ENCODE measurements at regions not wholly inside any gene's neighbourhood (a gene's known extent, or its start where the extent isn't known, plus 50 kb on each side); places are given as distances from the start of the nearest gene placed in this dataset.
A peak's percentile ranks its signal among the peaks of the same experiment; 100 is the strongest.

- TF ChIP-seq EP300 (conservative IDR thresholded peaks at IDR 0.05; ENCODE audit: poor library complexity, severe bottlenecking) (no peak), REST (IDR thresholded peaks at IDR 0.05; ENCODE audit: borderline replicate concordance) (no peak), TAF1 (IDR thresholded peaks at IDR 0.05; ENCODE audit: low read depth) (no peak), MXI1 (conservative IDR thresholded peaks at IDR 0.05; ENCODE audit: poor library complexity, severe bottlenecking) (peak; percentile 14), SMC3 (conservative IDR thresholded peaks at IDR 0.05; ENCODE audit: poor library complexity) (peak; percentile 92), POLR2AphosphoS5 (IDR thresholded peaks at IDR 0.05) (no peak), RAD21 (conservative IDR thresholded peaks at IDR 0.05) (peak; percentile 91), CTCF (IDR thresholded peaks at IDR 0.05; ENCODE audit: poor library complexity, severe bottlenecking) (peak; percentile 91), EZH2 (IDR thresholded peaks at IDR 0.05; ENCODE audit: borderline replicate concordance, insufficient read depth, low read length, poor library complexity, severe bottlenecking) (no peak)
- Histone ChIP-seq H3K79me2 (replicated peaks; ENCODE audit: insufficient read depth, low read length) (no peaks in the 10 kb centered on the region), H3K36me3 (ENCODE audit: insufficient read depth, low read length) (no peaks in the 10 kb centered on the region), H3K9me3 (ENCODE audit: low read length) (no peaks in the 10 kb centered on the region), H3K27me3 (ENCODE audit: insufficient read depth, low read depth, low read length) (no peaks in the 10 kb centered on the region), H3K4me2 (ENCODE audit: low read length) (no peak overlapping the region), H4K20me1 (ENCODE audit: insufficient read depth) (no peaks in the 10 kb centered on the region), H3K9ac (ENCODE audit: low read length) (no peak overlapping the region), H3F3A (ENCODE audit: insufficient read depth, low read length, poor library complexity, severe bottlenecking) (no peaks in the 10 kb centered on the region), H3K4me3 (ENCODE audit: low read length) (no peak overlapping the region), H2AFZ (ENCODE audit: low read depth, low read length) (no peak overlapping the region), H3K27ac (ENCODE audit: low read length) (no peak overlapping the region), H3K9me2 (ENCODE audit: insufficient read depth, low read length) (no peaks in the 10 kb centered on the region)
These were observed 343.4 kb downstream of the MATN1 start for GRCh38 chr1:30379684-30380624.

GRCh38 chr1:30378991-30379581 is 344.3 kb downstream of the MATN1 start:
- H3K27me3 ChIP-seq (ENCODE audit: insufficient read depth, low read depth, low read length): no peaks in the 10 kb centered on the region
- no peaks in the 10 kb centered on the region for H3K36me3 ChIP-seq (ENCODE audit: insufficient read depth, low read length)
- H3K9me2 ChIP-seq (ENCODE audit: insufficient read depth, low read length): no peaks in the 10 kb centered on the region
- H3K79me2 ChIP-seq (replicated peaks; ENCODE audit: insufficient read depth, low read length): no peaks in the 10 kb centered on the region
- TF ChIP-seq CTCF (IDR thresholded peaks at IDR 0.05; ENCODE audit: poor library complexity, severe bottlenecking) (no peak), EP300 (conservative IDR thresholded peaks at IDR 0.05; ENCODE audit: poor library complexity, severe bottlenecking) (no peak), RAD21 (conservative IDR thresholded peaks at IDR 0.05) (no peak), EZH2 (IDR thresholded peaks at IDR 0.05; ENCODE audit: borderline replicate concordance, insufficient read depth, low read length, poor library complexity, severe bottlenecking) (no peak), TAF1 (IDR thresholded peaks at IDR 0.05; ENCODE audit: low read depth) (no peak), MXI1 (conservative IDR thresholded peaks at IDR 0.05; ENCODE audit: poor library complexity, severe bottlenecking) (no peak), SMC3 (conservative IDR thresholded peaks at IDR 0.05; ENCODE audit: poor library complexity) (no peak), REST (IDR thresholded peaks at IDR 0.05; ENCODE audit: borderline replicate concordance) (no peak), POLR2AphosphoS5 (IDR thresholded peaks at IDR 0.05) (no peak)
- H3K4me3 ChIP-seq (ENCODE audit: low read length): no peak overlapping the region
- H2AFZ ChIP-seq (ENCODE audit: low read depth, low read length): no peak overlapping the region
- no peak overlapping the region for H3K4me2 ChIP-seq (ENCODE audit: low read length)
- H4K20me1 ChIP-seq (ENCODE audit: insufficient read depth): no peaks in the 10 kb centered on the region
- H3K27ac ChIP-seq (ENCODE audit: low read length): no peak overlapping the region
- no peaks in the 10 kb centered on the region for H3K9me3 ChIP-seq (ENCODE audit: low read length)
- no peaks in the 10 kb centered on the region for H3F3A ChIP-seq (ENCODE audit: insufficient read depth, low read length, poor library complexity, severe bottlenecking)
- no peak overlapping the region for H3K9ac ChIP-seq (ENCODE audit: low read length)

Measured in neural cell (in vitro differentiated cells).